HEK293T (cell line): ENCODE measurements at regions not wholly inside any gene's neighbourhood (a gene's known extent, or its start where the extent isn't known, plus 50 kb on each side); places are given as distances from the start of the nearest gene placed in this dataset.

Experiments used
- CTCF ChIA-PET: fragments of 350-600 bp; formaldehyde crosslinking; extraction: SDS; loops from one replicate; lab custom pipeline; 2021; ENCODE audit warnings: antibody characterized with exemption, inconsistent platforms; lab: Yijun Ruan, JAX
- POLR2A ChIA-PET: fragments of 350-600 bp; formaldehyde crosslinking; extraction: SDS; loops from one replicate; lab custom pipeline; 2020; ENCODE audit warnings: antibody characterized with exemption, inconsistent platforms; lab: Yijun Ruan, JAX
- DNase-seq: peaks from one replicate; pipeline ENCODE4 v3.0.0; 2012; ENCODE audit warnings: mixed read lengths; ENCODE audit errors: extremely low spot score
- ARNT ChIP-seq: fragments of 450-650 bp; IDR thresholded peaks from 2 replicates; pipeline ENCODE4 v1.6.1; 2017; ENCODE audit warnings: mild to moderate bottlenecking
- BHLHE40 ChIP-seq: fragments of 450-650 bp; IDR thresholded peaks from 2 replicates; pipeline ENCODE4 v1.6.1; 2016; ENCODE audit warnings: mild to moderate bottlenecking, moderate library complexity, borderline replicate concordance
- CTBP1 ChIP-seq: fragments of 450-650 bp; IDR thresholded peaks from 2 replicates; pipeline ENCODE4 v1.6.1; 2016; ENCODE audit warnings: borderline replicate concordance
- ELF4 ChIP-seq: fragments of 450-650 bp; IDR thresholded peaks from 2 replicates; pipeline ENCODE4 v1.6.1; 2017; ENCODE audit warnings: antibody characterized with exemption
- FOXA1 ChIP-seq: fragments of 450-650 bp; IDR thresholded peaks from 2 replicates; pipeline ENCODE4 v1.6.1; 2016; ENCODE audit warnings: mild to moderate bottlenecking
- FOXK2 ChIP-seq: fragments of 450-650 bp; IDR thresholded peaks from 2 replicates; pipeline ENCODE4 v1.6.1; 2016; ENCODE audit warnings: mild to moderate bottlenecking
- FOXM1 ChIP-seq: fragments of 450-650 bp; IDR thresholded peaks from 2 replicates; pipeline ENCODE4 v1.6.1; 2017; ENCODE audit warnings: mild to moderate bottlenecking, borderline replicate concordance
- HDGF ChIP-seq: fragments of 450-650 bp; IDR thresholded peaks from 2 replicates; pipeline ENCODE4 v1.6.1; 2017; ENCODE audit warnings: antibody characterized with exemption, borderline replicate concordance
- L3MBTL2 ChIP-seq: fragments of 450-650 bp; conservative IDR thresholded peaks from 2 replicates; pipeline ENCODE4 v1.6.1; 2016; ENCODE audit warnings: mild to moderate bottlenecking
- LEF1 ChIP-seq: fragments of 450-650 bp; IDR thresholded peaks from 2 replicates; pipeline ENCODE4 v1.6.1; 2017; ENCODE audit warnings: mild to moderate bottlenecking, borderline replicate concordance
- NFRKB ChIP-seq: fragments of 450-650 bp; IDR thresholded peaks from 2 replicates; pipeline ENCODE4 v1.6.1; 2016; ENCODE audit warnings: mild to moderate bottlenecking, moderate library complexity
- SP1 ChIP-seq: fragments of 450-650 bp; IDR thresholded peaks from 2 replicates; pipeline ENCODE4 v1.6.1; 2017
- SUZ12 ChIP-seq: fragments of 450-650 bp; IDR thresholded peaks from 2 replicates; pipeline ENCODE4 v1.6.1; 2016; ENCODE audit warnings: mild to moderate bottlenecking
- TARDBP ChIP-seq: fragments of 450-650 bp; IDR thresholded peaks from 2 replicates; pipeline ENCODE4 v1.6.1; 2016
- ZNF384 ChIP-seq: fragments of 450-650 bp; IDR thresholded peaks from 2 replicates; pipeline ENCODE4 v1.6.1; 2016
- TF ChIP-seq, protein P1 (sequence below): fragments of 450-650 bp; IDR thresholded peaks from 2 replicates; pipeline ENCODE4 v1.6.1; 2016

DNA sequence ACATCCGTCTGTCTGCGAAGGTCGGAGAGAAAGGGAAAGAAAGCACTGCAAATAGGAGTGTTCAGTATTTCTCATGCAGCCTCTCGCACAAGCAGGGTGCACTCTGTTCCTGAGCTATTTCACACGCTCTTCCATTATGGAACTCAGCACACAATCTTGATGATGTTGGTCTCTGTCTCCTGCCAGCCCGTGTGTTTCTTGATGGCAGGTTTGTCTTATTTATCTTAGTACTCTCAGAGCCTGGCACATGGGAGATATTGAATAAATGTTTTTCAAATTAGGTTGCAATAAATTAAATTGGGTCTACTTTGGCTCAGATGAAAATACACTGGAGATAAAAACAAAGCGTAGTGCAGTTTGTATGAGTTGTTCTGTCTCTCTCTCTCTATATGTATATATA, 134.9 kb upstream of the ETS2 start:
- TF ChIP-seq SP1, result no peak
- TF ChIP-seq BHLHE40, result no peak
- TF ChIP-seq, protein P1, sequence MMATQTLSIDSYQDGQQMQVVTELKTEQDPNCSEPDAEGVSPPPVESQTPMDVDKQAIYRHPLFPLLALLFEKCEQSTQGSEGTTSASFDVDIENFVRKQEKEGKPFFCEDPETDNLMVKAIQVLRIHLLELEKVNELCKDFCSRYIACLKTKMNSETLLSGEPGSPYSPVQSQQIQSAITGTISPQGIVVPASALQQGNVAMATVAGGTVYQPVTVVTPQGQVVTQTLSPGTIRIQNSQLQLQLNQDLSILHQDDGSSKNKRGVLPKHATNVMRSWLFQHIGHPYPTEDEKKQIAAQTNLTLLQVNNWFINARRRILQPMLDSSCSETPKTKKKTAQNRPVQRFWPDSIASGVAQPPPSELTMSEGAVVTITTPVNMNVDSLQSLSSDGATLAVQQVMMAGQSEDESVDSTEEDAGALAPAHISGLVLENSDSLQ, result no peak
- no peak for TF ChIP-seq SUZ12
- TF ChIP-seq LEF1, result no peak
- no peak for TF ChIP-seq HDGF
- no peak for TF ChIP-seq TARDBP
- no peak for TF ChIP-seq ARNT
- no peak for TF ChIP-seq L3MBTL2
- TF ChIP-seq ZNF384, result no peak
- TF ChIP-seq NFRKB, result no peak
- TF ChIP-seq FOXM1, result no peak
- POLR2A ChIA-PET, result no interaction called here
- no peak for DNase-seq
- CTCF ChIA-PET, result no interaction called here

DNA sequence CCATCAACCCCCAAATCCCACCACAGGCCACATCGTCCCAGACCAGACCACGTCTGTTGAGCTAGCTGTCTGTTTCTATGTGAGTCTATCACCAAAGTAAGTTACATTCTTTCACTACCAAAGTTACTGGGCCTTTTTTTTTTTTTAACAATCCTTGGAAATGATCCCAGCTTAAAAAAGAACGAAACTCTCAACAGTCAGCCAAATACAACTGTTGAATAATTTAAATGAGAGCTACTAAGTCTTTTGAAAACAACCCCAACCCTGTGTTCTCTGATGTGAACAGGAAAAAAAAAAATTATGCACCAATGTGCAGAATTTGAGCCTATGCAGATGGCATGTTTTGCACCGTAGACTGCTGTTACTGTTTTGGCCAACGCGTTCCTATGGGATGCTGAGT, 134.0 kb upstream of the ETS2 start:
- ChIA-PET CTCF (no interaction called here), POLR2A (no interaction called here)
- TF ChIP-seq FOXM1, result no peak
- no peak for DNase-seq

DNA sequence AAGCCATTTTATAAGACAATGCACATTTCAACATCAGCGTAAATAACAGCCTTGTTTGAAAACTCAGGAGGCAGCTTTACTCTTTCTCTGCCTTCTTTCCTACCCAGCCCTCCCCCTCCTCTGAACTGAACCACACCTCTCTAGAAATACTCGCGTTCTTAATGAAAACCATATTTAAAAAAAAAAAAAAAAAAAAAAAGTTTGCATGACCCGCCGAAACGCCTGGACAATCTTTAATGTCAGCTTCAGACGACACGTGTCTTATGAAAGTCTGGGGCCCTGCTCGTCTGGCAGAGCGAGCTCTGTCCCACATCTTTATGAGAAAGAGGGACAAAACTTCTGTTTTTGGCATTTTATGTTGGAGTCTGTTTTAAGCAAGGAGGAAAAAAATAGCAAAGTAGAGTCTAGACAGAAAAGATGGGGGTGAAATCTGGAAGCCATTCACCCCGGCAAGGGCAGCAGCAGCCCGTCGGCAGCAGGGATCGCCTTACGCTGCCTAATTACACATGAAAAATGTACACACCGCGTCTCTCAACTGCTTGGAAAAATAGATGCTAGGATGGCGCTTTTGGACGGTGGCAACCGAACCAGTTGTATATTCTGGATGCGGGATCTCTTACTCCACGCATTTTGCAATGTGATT, 130.4 kb upstream of the ETS2 start:
- no peak for DNase-seq
- TF ChIP-seq L3MBTL2 (no peak), BHLHE40 (no peak), NFRKB (no peak), ARNT (no peak), TARDBP (no peak), HDGF (no peak), ELF4 (no peak), SP1 (no peak), SUZ12 (no peak), ZNF384 (no peak), CTBP1 (no peak), FOXK2 (no peak), FOXM1 (no peak)
- CTCF ChIA-PET, result interaction anchor here (0.6 kb wide), 1 partner anchor 20 kb away, joined by 4 read pairs; no protein-coding TSS in a partner anchor
- POLR2A ChIA-PET, result no interaction called here

DNA sequence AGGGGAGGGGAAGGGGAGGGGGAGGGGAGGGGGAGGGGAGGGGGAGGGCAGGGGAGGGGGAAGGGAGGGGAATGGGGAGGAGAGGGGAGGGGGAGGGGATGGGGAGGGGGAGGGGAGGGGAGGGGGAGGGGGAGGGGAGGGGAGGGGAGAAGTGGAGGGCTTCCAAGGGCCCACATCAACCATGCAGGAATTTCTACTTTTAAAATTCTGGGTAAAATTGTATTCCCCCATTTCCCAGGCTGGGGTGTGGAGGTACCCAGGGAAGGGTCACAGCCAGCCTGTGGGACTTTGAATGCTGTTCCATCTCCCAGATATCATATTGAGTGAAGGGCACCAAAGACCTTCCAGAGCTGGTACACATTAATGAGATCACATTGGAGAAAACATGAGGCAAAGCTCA, 126.9 kb upstream of the ETS2 start:
- no peak for DNase-seq
- POLR2A ChIA-PET, result no interaction called here
- TF ChIP-seq FOXM1 (no peak), HDGF (no peak), L3MBTL2 (no peak), FOXK2 (no peak), SUZ12 (no peak), NFRKB (no peak), BHLHE40 (no peak)
- TF ChIP-seq, protein P1, result no peak
- CTCF ChIA-PET, result no interaction called here

DNA sequence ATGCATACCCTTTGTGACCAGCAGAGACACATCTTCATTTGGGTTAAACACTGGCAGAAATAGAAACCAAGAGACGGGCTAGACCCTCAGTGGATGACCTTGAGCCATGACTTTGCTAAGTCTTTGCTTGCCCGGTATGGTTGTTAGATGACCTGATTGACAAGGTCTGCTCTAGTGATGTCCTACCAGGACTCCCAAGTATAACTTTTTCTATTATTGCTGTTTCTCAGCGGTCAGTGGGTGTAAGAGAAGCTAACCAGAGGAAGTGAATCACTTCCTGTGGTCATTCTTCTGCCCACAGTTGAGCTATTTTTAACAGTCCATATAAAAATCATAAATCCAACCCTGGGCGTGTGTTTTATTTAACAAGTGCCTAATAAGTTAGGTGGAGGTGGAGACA, 126.2 kb upstream of the ETS2 start:
- POLR2A ChIA-PET, result no interaction called here
- DNase-seq, result no peak
- TF ChIP-seq ARNT, result no peak
- TF ChIP-seq ELF4, result no peak
- TF ChIP-seq HDGF, result no peak
- CTCF ChIA-PET, result no interaction called here

DNA sequence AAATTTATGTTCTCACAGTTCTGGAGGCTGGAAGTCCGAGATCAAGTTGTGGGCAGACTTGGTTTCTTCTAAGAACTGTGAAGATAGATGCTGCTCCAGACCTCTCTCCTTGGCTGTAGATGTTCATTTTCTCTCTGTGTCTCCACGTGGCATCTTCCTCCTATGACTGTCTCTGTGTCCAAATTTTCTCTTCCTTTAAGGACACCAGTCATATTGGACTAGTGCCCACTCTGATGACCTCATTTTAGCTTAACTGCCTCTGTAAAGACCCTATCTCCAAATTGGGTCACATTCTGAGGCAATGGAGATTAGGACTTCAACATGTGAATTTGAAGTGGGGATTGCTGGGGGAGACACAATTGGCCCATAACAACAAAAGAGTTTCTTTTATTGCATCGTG, 125.3 kb upstream of the ETS2 start:
- no peak for TF ChIP-seq LEF1
- no peak for TF ChIP-seq ARNT
- no peak for TF ChIP-seq CTBP1
- no peak for TF ChIP-seq SUZ12
- TF ChIP-seq FOXA1, result no peak
- TF ChIP-seq, protein P1, result no peak
- no peak for TF ChIP-seq ELF4
- TF ChIP-seq FOXM1, result no peak
- DNase-seq, result no peak
- CTCF ChIA-PET, result no interaction called here
- POLR2A ChIA-PET, result no interaction called here

DNA sequence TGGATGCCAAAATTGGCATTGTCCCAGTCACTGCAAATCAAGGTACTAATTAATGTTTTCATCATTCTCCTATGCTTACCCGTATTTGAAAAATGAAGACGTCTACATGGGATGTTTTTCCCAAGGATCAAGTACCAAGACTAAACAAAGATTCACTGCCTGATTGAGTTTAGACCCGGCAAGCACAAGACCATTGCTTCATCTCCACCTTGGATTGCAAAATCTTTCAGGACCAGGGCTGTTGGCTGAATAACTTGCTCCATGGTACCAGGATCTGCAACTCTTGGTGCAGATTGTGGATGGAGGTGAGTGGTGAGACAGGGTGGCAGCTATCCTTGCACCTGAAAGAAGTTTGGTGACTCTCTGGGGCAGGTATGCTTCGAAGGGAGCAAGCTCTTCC, 122.5 kb upstream of the ETS2 start:
- no peak for DNase-seq
- TF ChIP-seq SUZ12, result no peak
- no peak for TF ChIP-seq ZNF384
- TF ChIP-seq NFRKB, result no peak
- TF ChIP-seq FOXK2, result no peak
- no peak for TF ChIP-seq LEF1
- no peak for TF ChIP-seq L3MBTL2
- no peak for TF ChIP-seq TARDBP
- TF ChIP-seq, protein P1, result no peak
- no peak for TF ChIP-seq BHLHE40
- no peak for TF ChIP-seq CTBP1
- TF ChIP-seq SP1, result no peak
- TF ChIP-seq HDGF, result no peak
- no peak for TF ChIP-seq ELF4
- TF ChIP-seq FOXM1, result no peak
- no peak for TF ChIP-seq ARNT
- no peak for TF ChIP-seq FOXA1
- ChIA-PET POLR2A (no interaction called here), CTCF (no interaction called here)
